Progenitor cell of endocrine pancreas (in vitro differentiated cells): ENCODE measurements at regions not wholly inside any gene's neighbourhood (a gene's known extent, or its start where the extent isn't known, plus 50 kb on each side); places are given as distances from the start of the nearest gene placed in this dataset.

Experiments used
- DNase-seq: peaks from one replicate; pipeline ENCODE4 v3.0.0; 2021; ENCODE audit warnings: low spot score; ENCODE audit not compliant: unreplicated experiment
- H3K27ac Mint-ChIP-seq: 2 replicates; pipeline ENCODE4 v1.8.0; 2021; ENCODE audit warnings: mild to moderate bottlenecking, moderate library complexity, mixed read lengths
- H3K27me3 Mint-ChIP-seq: 2 replicates; pipeline ENCODE4 v1.8.0; 2021; ENCODE audit warnings: mixed read lengths
- H3K36me3 Mint-ChIP-seq: 2 replicates; pipeline ENCODE4 v1.8.0; 2022; ENCODE audit warnings: mixed read lengths; ENCODE audit not compliant: insufficient read depth
- H3K4me1 Mint-ChIP-seq: 2 replicates; pipeline ENCODE4 v1.8.0; 2021; ENCODE audit warnings: low read depth, mixed read lengths
- H3K4me3 Mint-ChIP-seq: 2 replicates; pipeline ENCODE4 v1.8.0; 2021; ENCODE audit warnings: low read depth, mild to moderate bottlenecking, moderate library complexity, mixed read lengths
- H3K9me3 Mint-ChIP-seq: 2 replicates; pipeline ENCODE4 v1.8.0; 2021; ENCODE audit warnings: low read depth, mixed read lengths
- TF ChIP-seq, protein P1 (sequence below): fragments of 200-600 bp; sonication (generic); IDR thresholded peaks from one replicate; pipeline ENCODE4 v1.5.0; 2021; ENCODE audit warnings: antibody characterized with exemption, mild to moderate bottlenecking; ENCODE audit not compliant: unreplicated experiment

DNA sequence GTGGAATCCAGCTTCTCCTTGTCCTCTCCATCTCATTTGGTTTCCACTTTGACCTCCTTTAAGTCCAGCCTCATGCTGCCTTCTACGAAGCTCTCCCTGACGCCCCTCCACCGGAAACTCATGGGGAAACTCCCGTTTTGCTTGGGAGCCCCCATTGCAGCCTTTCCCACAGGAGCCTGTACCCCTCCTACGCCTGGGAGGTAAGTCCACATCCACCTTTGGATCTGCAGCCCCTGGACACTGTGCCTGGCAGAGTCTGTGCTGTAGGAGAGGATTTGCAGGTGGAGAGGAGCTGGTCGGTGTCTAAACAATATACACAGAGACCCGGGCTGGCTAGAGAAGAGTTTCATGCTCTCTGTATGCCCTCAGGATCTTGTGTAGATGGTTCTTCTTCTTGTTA lies 296.1 kb downstream of the GLRX3 start:
- TF ChIP-seq, protein P1, sequence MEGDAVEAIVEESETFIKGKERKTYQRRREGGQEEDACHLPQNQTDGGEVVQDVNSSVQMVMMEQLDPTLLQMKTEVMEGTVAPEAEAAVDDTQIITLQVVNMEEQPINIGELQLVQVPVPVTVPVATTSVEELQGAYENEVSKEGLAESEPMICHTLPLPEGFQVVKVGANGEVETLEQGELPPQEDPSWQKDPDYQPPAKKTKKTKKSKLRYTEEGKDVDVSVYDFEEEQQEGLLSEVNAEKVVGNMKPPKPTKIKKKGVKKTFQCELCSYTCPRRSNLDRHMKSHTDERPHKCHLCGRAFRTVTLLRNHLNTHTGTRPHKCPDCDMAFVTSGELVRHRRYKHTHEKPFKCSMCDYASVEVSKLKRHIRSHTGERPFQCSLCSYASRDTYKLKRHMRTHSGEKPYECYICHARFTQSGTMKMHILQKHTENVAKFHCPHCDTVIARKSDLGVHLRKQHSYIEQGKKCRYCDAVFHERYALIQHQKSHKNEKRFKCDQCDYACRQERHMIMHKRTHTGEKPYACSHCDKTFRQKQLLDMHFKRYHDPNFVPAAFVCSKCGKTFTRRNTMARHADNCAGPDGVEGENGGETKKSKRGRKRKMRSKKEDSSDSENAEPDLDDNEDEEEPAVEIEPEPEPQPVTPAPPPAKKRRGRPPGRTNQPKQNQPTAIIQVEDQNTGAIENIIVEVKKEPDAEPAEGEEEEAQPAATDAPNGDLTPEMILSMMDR: no peak
- no peak overlapping the region for H3K27ac Mint-ChIP-seq
- H3K27me3 Mint-ChIP-seq: peaks cover 11% of the 10 kb centered on the region
- peaks cover 3% of the 10 kb centered on the region for H3K9me3 Mint-ChIP-seq
- no peak for DNase-seq
- H3K36me3 Mint-ChIP-seq: no peaks in the 10 kb centered on the region
- H3K4me3 Mint-ChIP-seq: no peak overlapping the region
- H3K4me1 Mint-ChIP-seq: no peaks in the 10 kb centered on the region

DNA sequence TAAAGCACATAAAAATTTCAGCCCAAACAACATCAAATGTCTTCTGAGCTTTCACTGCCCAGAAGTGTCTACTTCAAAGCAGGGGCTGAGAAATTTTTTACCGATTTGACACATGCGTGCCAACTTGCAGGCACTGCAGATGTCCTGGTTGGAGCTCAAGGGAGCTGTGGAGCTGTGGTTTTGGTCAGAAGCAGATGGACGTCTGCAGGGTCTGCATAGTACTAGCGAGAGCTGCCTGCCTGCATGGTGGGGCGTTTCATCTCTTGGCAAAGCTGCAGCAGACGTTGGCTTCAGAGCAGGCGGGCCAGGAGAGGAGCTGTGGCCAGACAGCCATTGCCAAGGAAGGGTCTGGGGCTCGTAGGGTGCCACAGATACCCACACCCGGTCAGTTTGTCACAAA lies 296.7 kb downstream of the GLRX3 start:
- peaks cover 16% of the 10 kb centered on the region for H3K27me3 Mint-ChIP-seq
- no peak overlapping the region for H3K4me3 Mint-ChIP-seq
- TF ChIP-seq, protein P1: no peak
- DNase-seq: no peak
- H3K4me1 Mint-ChIP-seq: no peaks in the 10 kb centered on the region
- H3K36me3 Mint-ChIP-seq: no peaks in the 10 kb centered on the region
- H3K27ac Mint-ChIP-seq: no peak overlapping the region
- peaks cover 3% of the 10 kb centered on the region for H3K9me3 Mint-ChIP-seq

DNA sequence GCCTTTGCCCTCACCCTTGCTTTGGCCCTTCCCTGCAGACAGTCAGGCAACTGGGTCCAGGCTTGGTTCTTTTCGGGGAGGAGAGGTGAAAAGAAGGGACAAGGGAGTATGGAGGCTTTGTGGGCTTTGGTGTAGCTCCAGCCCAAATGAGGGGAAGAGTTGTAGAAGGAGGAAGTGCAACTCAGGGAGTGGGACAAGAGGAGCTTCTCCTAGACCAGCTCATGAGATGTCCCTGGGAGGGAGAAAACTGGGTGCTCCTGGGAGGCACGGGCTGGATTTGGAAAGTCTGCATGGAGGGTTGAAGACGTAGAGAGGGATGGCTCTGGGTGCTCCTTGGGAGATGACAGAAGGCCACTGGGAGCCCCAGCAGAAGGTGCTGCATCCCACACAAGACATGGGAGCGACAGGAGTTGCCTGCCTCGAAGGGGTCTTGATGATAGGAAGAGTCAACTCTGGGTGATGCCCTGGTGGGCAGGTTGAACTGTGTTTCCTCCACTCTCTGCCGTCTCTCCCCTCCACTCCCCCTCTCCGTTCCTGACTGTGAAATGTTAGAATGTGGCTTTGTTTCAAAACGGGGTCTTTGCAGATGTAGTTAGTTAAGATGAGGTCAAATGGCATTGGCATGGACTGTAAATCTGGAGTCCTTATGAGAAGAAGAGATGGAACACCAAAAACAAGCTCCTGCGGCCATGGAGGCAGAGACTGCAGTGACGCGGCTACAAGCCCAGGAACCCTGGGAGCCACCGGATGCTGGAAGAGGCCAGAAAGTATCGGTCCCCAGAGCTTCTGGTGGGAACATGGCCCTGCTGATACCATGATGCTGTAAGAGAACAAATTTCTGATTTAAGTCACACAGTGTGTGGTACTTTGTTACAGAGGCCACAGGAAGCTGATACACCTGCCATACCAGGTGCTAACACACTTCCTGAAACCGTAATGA lies 298.5 kb downstream of the GLRX3 start:
- Mint-ChIP-seq H3K4me3 (no peak overlapping the region), H3K36me3 (no peaks in the 10 kb centered on the region), H3K27ac (no peak overlapping the region), H3K9me3 (peaks cover 3% of the 10 kb centered on the region), H3K27me3 (peaks cover 21% of the 10 kb centered on the region), H3K4me1 (no peaks in the 10 kb centered on the region)
- TF ChIP-seq, protein P1: no peak
- DNase-seq: no peak

DNA sequence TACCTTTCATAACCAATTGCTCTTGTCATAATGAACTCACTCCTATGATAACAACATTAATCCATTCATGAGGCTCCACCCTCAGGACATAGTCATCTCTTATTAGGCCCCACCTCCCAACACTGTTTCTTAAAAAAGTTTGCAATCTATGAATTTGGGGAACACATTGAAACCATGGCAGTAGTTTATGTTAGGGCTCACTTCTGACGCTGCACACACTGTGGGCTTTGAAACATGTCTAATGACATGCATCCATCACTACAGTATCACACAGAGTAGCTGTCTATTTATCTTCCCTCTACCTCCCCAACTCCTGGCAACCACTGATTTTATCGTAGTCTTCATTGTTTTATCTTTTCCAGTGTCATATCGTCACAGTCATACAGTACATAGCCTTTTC lies 299.8 kb downstream of the GLRX3 start:
- H3K27me3 Mint-ChIP-seq: peaks cover 26% of the 10 kb centered on the region
- H3K4me3 Mint-ChIP-seq: no peak overlapping the region
- H3K9me3 Mint-ChIP-seq: peaks cover 3% of the 10 kb centered on the region
- H3K36me3 Mint-ChIP-seq: no peaks in the 10 kb centered on the region
- no peak overlapping the region for H3K27ac Mint-ChIP-seq
- no peaks in the 10 kb centered on the region for H3K4me1 Mint-ChIP-seq
- TF ChIP-seq, protein P1: no peak
- no peak for DNase-seq

DNA sequence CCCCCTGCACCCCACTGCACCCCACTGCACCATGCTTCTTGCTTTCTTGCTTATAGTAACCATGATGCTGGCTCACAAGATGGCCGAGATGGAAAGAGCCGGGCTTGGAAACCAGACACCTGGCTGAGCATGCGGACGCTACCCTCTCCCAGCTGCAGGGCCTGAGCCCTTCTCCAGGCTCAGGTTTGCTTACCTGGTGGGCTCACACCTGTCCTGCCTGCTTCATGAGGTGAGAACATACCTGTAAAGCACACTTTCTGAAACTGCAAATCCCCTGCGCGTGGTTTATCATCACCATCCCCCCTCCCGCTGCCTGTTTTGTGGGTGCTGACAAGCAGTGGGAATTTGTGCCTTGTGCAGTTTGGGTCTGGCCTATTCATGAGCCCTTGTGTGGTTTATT lies 302.7 kb downstream of the GLRX3 start:
- TF ChIP-seq, protein P1: no peak
- H3K27ac Mint-ChIP-seq: no peak overlapping the region
- no peak for DNase-seq

More for the DNA sequence above, 302.7 kb downstream of the GLRX3 start:
- Mint-ChIP-seq H3K4me3 (no peak overlapping the region), H3K27me3 (peaks cover 46% of the 10 kb centered on the region), H3K36me3 (no peaks in the 10 kb centered on the region), H3K9me3 (no peaks in the 10 kb centered on the region), H3K4me1 (no peaks in the 10 kb centered on the region)
